HL-60 (cell line): ENCODE measurements at regions not wholly inside any gene's neighbourhood (a gene's known extent, or its start where the extent isn't known, plus 50 kb on each side); places are given as distances from the start of the nearest gene placed in this dataset.

Experiments used
- DNase-seq, 2 experiments: peaks; one replicate each; pipeline ENCODE4 v3.0.0-alpha.2; 2010 to 2020; ENCODE audit warnings: low read depth in 1 of 2, low spot score in 1 of 2
- H3K27ac ChIP-seq: fragments of 250-450 bp; sonication (Bioruptor Pico); replicated peaks from 2 replicates; pipeline ENCODE4 v1.5.1; 2020; ENCODE audit warnings: mild to moderate bottlenecking, moderate library complexity
- H3K27me3 ChIP-seq: fragments of 250-450 bp; sonication (Bioruptor Pico); 2 replicates; pipeline ENCODE4 v1.5.1; 2021; ENCODE audit warnings: mild to moderate bottlenecking, moderate library complexity; ENCODE audit not compliant: insufficient read depth, poor library complexity, severe bottlenecking
- H3K4me3 ChIP-seq: replicated peaks from 2 replicates; pipeline ENCODE4 v1.5.1; 2011; ENCODE audit warnings: mild to moderate bottlenecking, control low read depth, low read length; ENCODE audit not compliant: insufficient read depth
- CTCF ChIP-seq: IDR thresholded peaks from one replicate; pipeline ENCODE4 v1.5.1; 2011; ENCODE audit warnings: low read length, control low read depth, inconsistent platforms; ENCODE audit not compliant: insufficient read depth
- GABPA ChIP-seq: IDR thresholded peaks from 2 replicates; pipeline ENCODE4 v1.6.1; 2012; ENCODE audit warnings: low read depth
- POLR2AphosphoS5 ChIP-seq: IDR thresholded peaks from 2 replicates; pipeline ENCODE4 v1.6.1; 2012; ENCODE audit warnings: low read depth
- REST ChIP-seq: IDR thresholded peaks from 2 replicates; pipeline ENCODE4 v1.6.1; 2012; ENCODE audit warnings: low read depth; ENCODE audit not compliant: insufficient replicate concordance
- SPI1 ChIP-seq: IDR thresholded peaks from 2 replicates; pipeline ENCODE4 v1.6.1; 2012; ENCODE audit warnings: low read depth, mild to moderate bottlenecking, borderline replicate concordance

GRCh38 chr7:132696332-132696731 lies 120.1 kb upstream of the PLXNA4 start:
- no peak for TF ChIP-seq POLR2AphosphoS5
- no peak for TF ChIP-seq CTCF
- no peak for TF ChIP-seq SPI1
- no peak for TF ChIP-seq REST
- TF ChIP-seq GABPA = no peak
- Histone ChIP-seq H3K27me3 (no peaks in the 10 kb centered on the region), H3K4me3 (no peak overlapping the region), H3K27ac (no peak overlapping the region)
- DNase-seq = no peak

GRCh38 chr7:132691201-132691600 lies 114.9 kb upstream of the PLXNA4 start:
- no peak for DNase-seq
- no peak overlapping the region for H3K27ac ChIP-seq
- H3K27me3 ChIP-seq = no peaks in the 10 kb centered on the region
- TF ChIP-seq GABPA (no peak), SPI1 (no peak)
- no peak overlapping the region for H3K4me3 ChIP-seq

- H3K27ac ChIP-seq = no peak overlapping the region
- no peaks in the 10 kb centered on the region for H3K27me3 ChIP-seq
- no peak for DNase-seq
- H3K4me3 ChIP-seq = no peak overlapping the region
- TF ChIP-seq GABPA = no peak
- no peak for TF ChIP-seq REST
- no peak for TF ChIP-seq SPI1
- TF ChIP-seq CTCF = no peak
- no peak for TF ChIP-seq POLR2AphosphoS5
Observed at GRCh38 chr7:132690174-132690573, 113.9 kb upstream of the PLXNA4 start.

GRCh38 chr7:132687981-132688383 lies 111.7 kb upstream of the PLXNA4 start:
- TF ChIP-seq POLR2AphosphoS5 = no peak
- TF ChIP-seq GABPA = no peak
- no peak for TF ChIP-seq CTCF
- no peak for TF ChIP-seq SPI1
- no peak for TF ChIP-seq REST
- Histone ChIP-seq H3K27me3 (no peaks in the 10 kb centered on the region), H3K4me3 (no peak overlapping the region), H3K27ac (no peak overlapping the region)
- DNase-seq = no peak
